GM18868 (cell line): ENCODE measurements at regions not wholly inside any gene's neighbourhood (a gene's known extent, or its start where the extent isn't known, plus 50 kb on each side); places are given as distances from the start of the nearest gene placed in this dataset.

Source experiments
- ATAC-seq: cut with Tn5 transposase; IDR thresholded peaks from one replicate; pipeline ENCODE4 v1.9.1; 2021; ENCODE audit warnings: mild to moderate bottlenecking, moderate library complexity; ENCODE audit not compliant: unreplicated experiment

DNA sequence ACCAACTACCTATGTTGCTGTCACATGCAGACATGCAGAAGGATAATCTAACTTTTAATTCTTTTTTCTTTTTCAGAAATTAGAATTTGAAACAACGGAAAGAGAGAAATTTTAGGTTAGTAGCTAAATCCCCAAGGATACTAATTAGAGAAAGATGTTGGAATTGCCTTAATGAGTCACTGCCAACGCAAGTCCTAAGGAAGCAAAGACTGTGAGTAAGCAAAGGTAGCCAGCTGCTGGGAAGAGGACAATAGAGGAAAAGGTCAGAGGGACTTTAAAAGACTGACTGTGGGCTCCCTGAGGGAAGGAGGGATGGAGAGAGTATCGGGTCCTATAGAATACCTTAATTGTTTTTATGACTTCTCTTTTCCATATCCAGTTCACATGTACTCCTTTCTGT, 461.9 kb upstream of the PAPPA start:
- no peak for ATAC-seq

DNA sequence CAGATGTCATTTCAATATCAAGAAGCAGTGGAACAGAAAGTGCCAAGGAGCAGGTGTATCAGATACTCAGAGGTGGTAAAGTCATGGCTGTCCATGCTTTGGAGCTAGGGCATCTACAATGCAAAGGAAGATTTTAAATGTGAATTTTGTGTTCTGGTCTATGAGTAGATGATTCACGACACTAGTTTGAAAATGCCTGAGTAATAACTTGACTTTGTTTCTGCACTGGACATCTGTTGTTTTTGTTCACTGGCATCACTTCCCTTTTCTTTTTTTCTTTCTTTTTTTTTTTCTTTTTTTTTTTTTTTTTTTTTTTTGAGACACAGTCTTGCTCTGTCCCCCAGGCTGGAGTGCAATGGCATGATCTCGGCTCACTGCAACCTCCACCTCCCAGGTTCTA, 460.7 kb upstream of the PAPPA start:
- peak; percentile 58 for ATAC-seq

DNA sequence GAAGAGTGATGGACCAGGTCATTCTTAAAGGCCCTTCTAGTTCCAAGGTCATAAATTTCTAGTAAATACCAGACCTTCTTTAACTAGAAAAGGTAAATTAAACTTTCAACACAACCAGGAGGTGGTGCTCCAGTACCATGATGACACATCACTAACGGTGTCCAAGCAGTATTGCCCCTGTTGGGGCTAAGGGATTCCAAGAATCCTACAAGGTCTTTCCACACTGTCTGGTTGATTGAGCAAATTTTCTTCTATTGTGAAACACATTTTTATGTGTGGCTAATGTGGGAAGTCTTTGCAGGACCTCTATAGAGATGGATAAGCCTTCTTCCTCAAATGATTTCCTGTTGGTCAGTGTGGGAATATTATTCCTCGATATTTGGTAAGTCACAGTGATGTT, 459.6 kb upstream of the PAPPA start:
- ATAC-seq: no peak

DNA sequence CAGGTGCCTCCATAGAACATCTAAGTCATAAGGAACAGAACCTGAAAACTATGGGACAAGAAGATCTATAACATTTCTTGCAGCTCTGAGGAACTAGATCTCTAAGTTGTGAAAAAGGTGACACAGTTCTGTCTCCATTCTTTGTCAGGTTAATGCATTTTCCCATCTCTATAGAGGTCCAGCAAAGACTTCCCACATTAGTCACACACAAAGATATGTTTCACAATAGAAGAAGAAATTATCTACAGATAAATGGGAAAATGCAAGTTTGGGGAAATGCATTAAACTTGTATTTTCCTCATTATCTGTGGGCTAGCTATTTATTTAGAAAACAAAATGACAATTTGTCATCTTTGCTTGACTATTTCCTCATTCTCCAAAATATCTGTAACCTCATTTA, 458.6 kb upstream of the PAPPA start:
- ATAC-seq: no peak

DNA sequence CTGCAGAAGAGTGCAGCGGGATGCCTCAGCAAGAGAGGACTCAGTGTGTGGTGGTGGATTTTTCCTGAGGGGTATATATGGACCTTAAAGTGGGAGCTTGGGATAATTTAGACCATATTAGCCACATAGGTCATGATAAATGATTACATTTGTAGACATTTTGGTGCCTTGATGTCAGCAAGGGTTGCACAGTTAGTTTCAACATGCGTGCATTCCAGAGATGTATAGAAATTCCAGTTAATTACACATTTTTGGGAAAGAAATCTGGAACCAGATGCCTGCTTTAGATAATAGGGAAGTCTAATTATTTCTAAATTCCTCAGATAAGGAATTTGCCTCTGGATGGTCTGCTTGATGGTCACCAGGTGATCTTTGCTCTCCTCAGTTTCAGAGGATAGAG, 440.6 kb upstream of the PAPPA start:
- ATAC-seq: no peak

DNA sequence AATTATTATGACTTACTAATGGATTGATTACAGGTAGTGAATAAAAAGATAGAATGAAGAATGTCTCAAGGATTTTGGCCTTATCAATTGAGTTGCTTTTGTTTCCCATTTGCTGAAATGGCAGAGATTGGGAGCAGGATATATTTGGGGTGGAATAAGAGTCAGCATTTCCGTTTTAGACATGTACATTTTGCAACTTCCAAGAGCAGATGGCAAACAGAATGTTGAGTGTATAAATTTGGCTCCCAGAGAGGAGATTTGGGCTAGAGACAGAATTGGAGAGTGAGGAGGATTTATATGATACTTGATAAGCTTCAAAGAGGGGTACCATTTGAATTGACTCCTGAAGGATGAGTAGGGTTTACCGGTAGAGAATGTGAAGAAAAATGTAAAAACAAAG, 437.9 kb upstream of the PAPPA start:
- ATAC-seq: no peak

DNA sequence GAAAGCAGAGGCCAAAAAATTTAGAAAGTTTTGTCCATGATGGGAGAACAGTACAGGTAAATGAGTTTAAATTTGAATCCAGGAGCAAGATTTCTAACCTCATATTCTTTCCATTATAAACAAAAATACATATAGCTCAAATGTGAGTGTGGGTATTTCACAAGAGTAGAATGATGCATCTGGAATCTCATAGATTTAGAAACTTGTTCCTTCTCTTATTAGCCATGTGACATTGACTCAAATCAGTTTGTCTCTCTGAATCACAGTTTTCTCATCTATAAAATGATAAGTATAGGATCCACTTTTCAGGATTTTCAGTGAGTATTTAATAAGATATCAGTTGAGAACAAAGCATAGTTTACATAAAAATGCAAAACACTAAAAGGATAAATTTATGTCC, 436.3 kb upstream of the PAPPA start:
- ATAC-seq: no peak

DNA sequence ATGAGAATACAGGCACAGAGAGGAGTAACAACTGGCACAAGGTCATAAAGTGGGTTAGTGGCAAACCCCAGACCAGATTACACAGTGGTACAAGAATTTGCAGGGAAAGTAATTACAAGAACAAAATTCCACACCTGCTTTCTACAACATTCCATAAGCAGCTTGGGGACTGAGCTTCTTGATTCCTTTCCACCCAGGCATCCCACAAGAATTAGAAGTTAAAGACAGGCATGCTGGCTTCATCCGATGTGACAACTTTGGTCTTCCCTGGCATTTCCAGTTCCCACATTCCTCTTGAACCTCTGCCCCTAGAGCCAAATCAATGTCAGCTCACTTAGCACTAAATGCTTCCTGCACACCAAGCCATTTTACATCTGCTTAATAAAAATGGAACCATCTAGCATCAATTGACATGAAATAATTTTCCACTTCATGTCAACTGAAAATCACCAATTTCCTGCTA, 435.8 kb upstream of the PAPPA start:
- no peak for ATAC-seq

DNA sequence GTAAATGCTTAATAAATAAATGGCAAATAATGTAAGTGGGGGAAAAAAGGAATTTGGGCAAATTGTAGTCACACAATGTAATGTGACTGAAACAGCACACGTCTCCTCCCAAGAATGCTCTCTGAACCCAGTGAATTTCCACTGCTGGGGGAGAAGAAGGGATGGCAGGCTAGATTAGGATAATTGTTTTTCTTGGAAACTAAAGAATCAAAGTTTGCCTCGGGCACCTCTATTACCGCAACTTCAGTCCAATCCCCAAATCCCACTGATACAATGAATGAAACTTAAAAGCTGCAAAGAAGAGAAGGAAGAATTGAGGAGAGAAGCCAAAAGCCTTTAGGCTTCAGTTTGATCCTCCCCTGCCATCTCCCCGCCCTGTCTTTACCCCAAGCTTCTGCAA, 423.2 kb upstream of the PAPPA start:
- no peak for ATAC-seq

DNA sequence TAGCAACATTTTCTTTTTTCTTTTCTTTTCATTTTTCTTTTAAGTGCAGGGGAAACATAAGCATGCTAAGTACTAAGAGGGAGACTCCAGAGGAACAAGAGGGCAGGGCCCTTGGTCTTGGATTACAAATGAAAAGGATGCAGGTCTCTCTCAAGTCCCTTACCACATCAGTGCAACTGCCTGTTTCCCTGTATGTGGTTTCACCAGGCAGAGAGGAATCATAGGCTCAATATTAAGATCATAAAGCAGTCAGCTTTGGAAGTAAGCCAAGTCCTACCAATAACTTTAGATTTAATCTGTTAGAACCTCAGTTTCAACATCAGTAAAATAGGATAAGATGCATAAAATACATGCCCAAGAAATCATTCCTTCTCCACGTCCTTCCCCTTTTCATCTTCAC, 422.7 kb upstream of the PAPPA start:
- no peak for ATAC-seq

DNA sequence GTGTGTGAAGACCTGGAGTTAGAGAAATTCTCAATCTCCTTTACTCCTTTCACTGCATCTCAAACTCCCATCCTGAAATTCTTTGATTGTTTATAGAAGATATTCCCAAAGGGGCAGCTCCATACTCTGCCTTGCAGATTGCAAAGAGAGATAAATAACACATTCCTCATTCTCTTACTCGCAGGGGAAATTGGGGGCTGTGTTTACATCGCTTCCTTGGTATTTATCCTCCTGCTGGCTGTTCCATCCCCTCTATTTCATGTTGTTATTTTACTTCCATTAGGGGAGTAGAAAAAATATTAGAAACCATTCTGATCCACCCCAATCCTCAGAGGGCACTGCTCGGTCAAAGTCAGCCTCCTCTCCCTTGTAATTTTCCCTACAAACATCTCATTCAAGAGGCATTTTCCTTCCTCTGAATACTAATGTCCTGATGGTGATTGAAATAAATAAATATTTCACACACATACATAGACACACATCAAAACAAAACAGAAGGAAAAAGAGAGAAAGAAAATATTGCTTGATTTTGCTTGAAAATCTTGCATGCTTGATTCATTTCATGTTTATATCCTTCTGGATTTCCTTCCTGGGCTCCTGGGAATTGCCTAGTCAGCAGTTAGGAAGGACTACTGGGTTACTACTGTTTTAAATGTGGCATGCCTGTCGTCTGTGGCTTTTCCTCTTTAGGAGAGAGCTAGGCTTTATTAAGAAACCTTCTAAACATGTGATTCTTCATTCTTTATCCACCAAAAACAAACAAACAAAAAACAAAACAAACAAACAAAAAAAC, 420.1 kb upstream of the PAPPA start:
- no peak for ATAC-seq

DNA sequence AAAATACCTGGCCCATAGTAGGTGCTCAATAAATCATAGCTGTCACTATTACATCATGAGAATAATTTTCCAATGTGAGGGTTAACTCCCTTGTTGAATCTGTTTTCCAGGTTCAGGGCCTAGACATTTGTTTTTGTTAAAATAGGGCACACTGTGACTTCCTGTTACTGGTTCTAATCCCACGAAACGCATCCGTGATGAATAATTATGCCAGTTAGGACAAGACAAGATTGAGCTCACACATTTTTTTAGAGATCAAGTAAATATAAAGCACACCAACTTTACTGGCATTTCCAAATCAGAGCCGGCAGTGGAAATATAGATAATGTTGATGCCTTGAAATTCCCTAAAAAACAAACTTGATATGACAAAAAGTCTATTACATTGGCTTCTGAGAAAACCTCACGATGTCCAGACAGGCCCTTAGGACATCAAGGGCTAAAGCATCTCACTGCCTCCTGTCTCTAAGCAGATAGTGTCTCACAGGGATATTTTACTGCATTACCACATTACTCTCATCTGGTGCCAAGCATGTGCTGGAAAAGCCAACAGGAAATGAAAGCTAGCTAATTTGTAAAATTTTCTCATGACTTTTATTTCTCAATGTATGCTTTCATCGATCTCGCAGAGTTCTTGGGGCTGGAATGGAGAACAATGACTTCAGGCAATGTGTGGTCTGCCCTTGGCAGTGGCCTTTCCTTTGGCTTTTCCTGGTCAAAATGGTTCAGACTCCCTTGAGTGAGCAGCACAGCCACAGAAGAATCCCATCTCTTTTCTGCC, 414.3 kb upstream of the PAPPA start:
- ATAC-seq: no peak

DNA sequence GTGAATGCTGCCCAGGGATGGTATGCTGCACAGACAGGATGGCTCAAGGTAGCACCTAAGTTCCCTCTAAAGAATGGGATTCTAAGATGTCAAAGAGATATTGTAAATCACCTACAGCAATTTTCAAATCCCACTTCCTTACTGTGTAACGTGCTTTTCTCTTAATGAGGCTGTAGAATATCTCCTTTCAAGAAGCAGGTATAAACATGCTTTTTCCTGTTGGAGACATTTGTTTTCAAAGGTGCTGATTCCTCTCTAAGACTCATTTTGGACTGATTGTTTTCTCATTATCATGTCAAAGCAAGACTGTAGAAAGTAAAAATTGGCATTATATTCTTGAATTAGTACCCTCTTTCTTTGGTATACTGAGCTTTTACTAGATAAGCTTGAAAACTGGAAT, 412.6 kb upstream of the PAPPA start:
- no peak for ATAC-seq

DNA sequence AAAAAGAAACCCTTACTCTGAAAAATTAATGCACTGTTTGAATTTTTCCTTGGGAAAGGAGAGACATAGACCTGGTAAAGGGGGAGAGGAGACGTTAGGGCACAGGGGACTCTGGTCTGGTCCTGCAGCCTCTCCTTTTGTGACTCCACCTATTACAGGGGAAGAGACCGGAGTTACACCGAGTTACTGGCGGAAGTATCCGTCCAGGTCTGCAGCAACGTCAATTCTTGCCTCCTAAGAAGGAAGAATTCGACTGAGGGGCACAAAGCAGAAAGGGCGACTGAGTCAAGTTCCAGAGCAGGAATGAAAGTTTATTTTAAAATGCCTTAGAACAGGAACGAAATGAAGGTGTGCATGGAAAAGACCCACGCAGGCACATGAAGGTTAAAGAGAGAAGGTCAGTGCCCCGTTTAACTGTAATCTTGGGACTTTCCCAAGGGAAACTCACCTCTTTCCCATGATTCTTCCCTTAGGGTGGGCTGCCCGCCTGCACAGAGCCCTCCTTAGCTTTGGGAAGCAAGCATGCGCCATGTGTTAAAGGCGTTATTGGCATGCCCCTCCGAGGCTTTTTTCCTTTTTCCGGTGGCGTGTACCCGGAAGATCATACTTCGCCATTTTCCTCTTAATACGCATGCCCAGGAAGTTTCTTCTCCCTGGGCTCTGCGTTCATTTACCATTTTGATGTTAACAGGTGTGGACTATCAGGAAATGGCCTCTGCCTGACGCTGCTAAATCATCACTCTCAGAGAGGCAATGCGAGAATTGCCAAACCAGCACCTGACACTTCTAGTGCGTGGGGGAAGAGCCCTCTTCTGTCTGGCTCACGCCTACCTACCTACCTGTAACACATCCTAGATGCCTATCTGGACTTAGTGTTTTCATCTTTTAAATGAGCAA, 409.6 kb upstream of the PAPPA start:
- no peak for ATAC-seq

DNA sequence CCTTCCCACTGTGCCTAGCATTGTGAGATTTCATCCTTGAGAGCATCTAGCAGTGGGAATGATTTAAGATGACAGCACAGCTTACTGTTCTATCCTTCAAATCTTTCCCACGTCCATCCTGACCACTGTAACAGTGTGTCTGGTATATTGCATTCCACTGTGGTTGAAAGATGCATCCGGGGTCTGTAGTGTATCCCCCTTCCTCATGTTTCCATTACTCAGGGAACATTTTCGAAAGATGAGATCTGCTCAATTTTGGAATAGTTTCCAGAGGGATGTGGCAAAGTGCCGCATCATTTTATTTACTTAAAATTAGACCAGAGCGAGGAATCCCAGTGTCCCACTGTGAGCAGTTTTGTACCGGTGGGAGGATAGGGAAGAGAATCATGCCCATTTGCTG, 407.1 kb upstream of the PAPPA start:
- ATAC-seq: no peak

DNA sequence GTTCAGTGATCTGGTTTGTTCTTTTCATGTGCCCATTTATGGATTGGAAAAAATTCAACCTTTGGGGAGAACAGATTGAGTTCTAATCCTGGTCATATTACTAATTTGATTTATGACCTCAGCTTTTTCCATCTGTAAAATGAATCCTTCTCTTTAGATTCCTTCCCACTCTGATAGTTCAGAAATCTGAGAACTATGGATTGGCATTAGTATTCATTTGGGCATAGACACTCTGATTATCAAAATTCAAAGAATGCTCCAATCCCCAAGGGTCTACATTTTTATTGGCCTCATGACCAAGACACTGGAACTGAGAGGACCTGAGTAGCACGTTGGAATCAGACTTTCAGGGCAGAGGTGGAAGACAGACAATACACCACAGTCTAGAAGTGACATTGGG, 405.9 kb upstream of the PAPPA start:
- no peak for ATAC-seq

DNA sequence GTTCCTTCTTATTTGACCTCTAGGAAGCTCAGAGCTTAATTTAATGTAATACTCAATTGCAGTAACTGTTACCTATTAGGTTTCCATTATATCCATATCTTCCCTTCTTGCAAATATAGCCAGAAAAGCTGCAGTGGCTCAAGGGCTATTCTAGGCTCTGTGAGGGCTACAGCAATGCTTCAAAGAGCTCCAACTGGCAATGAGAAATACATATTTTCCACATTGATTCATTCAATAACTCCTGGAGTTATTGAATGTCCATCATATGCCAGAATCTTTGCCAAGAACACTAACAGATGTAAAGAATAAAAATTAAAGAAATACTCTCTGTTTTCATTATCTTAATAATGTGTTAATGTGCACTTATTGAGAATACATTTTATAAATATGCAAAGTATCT, 396.9 kb upstream of the PAPPA start:
- ATAC-seq: no peak

DNA sequence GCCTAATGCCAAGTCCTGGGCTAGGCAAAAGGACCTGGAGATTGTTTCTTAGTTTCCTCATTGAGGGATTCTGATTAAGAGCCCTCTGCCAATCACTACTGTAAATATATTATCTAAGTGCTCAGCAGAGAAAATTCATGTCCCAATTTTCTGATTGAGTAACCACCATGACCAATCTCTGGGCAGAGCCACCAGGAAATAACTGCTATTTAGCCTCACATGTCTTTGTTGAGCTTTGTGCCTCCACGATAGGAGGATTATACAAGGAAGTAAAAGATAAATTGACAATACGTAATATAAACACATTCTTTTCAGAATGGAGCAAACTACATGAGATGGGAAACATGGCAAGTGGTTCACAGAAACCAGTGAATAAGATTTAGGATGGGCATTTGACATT, 396.1 kb upstream of the PAPPA start:
- ATAC-seq: no peak

DNA sequence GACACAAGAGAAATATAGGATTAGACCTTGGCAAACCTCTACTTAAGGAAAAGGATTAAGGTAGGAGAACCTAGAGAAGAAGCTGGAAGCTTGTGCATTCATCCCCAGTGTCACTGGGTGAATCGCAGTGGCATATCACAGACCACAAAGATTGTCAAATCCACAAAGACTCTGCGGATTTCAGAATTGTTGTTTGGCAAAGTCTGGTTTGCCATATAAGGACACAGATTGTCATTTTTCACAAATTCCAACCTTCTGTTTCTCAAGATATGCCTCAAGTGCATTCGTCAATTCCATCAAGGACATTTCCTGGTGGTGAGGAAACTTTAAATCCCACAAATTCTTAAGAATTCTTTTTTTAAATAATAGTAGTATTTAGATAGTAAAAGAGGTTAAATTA, 395.1 kb upstream of the PAPPA start:
- ATAC-seq: no peak

DNA sequence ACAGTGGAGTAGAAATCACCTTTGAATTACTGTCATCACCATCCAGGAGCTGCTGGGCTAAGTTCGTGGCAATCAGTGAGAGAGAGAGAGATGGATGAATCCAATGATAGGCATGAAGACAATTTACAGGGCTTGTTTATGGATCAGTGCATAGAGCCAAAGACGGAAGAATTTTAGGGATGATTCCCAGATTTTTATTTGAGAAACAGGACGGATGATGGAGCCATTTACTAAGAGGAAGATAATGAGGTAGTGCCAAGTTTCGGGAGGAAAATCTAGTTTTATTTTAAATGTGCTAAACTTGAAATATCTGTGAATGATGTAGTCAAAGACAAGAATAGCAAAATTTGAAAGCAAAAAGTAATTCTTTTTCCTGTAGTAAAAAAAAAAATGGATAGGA, 394.2 kb upstream of the PAPPA start:
- ATAC-seq: no peak

DNA sequence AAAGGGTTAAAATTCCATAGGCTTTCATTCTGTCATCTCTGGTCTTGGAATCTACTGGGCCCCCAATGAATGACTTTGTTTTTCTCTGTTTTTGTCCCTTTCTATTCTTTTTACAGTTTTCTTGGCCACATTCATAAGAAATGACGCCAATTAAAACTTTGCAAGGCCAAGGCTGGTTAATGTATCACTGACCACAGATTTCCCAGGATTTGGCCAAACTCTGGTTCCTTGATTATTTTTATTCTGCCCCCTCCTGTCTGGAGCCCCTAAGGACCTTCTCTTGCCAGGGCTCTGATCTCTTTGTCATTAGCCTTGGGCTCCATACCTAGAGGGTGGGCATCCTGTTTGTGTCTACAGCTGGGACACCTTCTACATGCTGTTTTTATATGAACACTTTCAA, 388.9 kb upstream of the PAPPA start:
- no peak for ATAC-seq
